ENCODE measurements at regions not wholly inside any gene's neighbourhood (a gene's known extent, or its start where the extent isn't known, plus 50 kb on each side); places are given as distances from the start of the nearest gene placed in this dataset.

DNA sequence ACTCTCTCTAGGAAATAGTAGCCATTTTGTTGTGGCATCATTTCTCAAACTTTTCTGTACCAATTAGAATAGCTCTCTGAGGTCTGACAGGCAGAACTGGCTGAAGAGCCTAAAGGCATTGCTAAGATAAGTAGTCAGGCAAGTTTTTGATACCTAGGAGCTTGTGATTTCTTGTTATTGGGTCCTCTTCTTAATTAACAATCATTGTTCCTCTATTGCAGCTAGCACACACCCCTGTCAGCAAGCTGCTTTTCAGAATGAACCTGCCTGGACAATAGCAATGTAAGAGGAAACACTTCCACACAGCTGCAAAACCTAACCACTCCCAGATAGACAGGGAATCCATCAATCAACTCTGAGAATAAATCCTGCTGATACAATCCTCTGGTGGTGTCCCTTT is 403.9 kb upstream of the TBL1XR1 start:
- TF ChIP-seq POLR2A (IDR thresholded peaks at IDR 0.05) = no peak
- TF ChIP-seq, protein P1, sequence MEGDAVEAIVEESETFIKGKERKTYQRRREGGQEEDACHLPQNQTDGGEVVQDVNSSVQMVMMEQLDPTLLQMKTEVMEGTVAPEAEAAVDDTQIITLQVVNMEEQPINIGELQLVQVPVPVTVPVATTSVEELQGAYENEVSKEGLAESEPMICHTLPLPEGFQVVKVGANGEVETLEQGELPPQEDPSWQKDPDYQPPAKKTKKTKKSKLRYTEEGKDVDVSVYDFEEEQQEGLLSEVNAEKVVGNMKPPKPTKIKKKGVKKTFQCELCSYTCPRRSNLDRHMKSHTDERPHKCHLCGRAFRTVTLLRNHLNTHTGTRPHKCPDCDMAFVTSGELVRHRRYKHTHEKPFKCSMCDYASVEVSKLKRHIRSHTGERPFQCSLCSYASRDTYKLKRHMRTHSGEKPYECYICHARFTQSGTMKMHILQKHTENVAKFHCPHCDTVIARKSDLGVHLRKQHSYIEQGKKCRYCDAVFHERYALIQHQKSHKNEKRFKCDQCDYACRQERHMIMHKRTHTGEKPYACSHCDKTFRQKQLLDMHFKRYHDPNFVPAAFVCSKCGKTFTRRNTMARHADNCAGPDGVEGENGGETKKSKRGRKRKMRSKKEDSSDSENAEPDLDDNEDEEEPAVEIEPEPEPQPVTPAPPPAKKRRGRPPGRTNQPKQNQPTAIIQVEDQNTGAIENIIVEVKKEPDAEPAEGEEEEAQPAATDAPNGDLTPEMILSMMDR (IDR thresholded peaks at IDR 0.05) = no peak

Data from thyroid gland (tissue), 4 donors.